ENCODE measurements at regions not wholly inside any gene's neighbourhood (a gene's known extent, or its start where the extent isn't known, plus 50 kb on each side); places are given as distances from the start of the nearest gene placed in this dataset.

- Histone ChIP-seq H3K36me3 (no peaks in the 10 kb centered on the region), H3K27me3 (no peaks in the 10 kb centered on the region), H3K4me1 (no peaks in the 10 kb centered on the region), H3K9me3 (no peaks in the 10 kb centered on the region), H3K4me3 (no peak overlapping the region), H3K27ac (no peak overlapping the region)
- TF ChIP-seq POLR2AphosphoS5 (IDR thresholded peaks at IDR 0.05) (no peak), CTCF (IDR thresholded peaks at IDR 0.05) (no peak), POLR2A (IDR thresholded peaks at IDR 0.05) (no peak)
- DNase-seq (ENCODE audit: low spot score in 2 of 2): no peak
- intact Hi-C loops (cut with DNase I; ENCODE audit: low total_unique reads): no loop called here
These were observed 89.8 kb upstream of the TLE4 start for GRCh38 chr9:79481846-79482477.

DNA sequence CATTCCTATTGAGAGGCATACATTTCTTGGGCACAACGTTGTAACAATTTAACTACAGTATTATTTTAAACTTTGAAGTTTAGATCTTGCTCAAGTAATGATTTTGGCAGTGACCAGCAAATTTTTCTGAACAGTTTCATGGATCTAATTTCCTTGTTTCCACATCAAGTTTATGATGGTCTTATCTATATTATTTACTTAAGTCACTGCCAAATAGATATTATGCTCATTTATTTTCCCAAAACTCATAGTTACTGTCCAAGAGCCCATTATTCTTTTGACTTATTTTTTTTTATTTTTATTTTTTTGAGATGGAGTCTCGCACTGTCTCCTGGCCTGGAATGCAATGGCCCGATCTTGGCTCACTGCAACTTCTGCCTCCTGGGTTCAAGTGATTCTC lies 86.5 kb upstream of the TLE4 start:
- DNase-seq (ENCODE audit: low spot score in 2 of 2): no peak
- Histone ChIP-seq H3K27me3 (no peaks in the 10 kb centered on the region), H3K4me3 (no peak overlapping the region), H3K4me1 (no peaks in the 10 kb centered on the region), H3K9me3 (no peaks in the 10 kb centered on the region), H3K27ac (no peak overlapping the region), H3K36me3 (no peaks in the 10 kb centered on the region)
- intact Hi-C loops (cut with DNase I; ENCODE audit: low total_unique reads): no loop called here
- TF ChIP-seq POLR2AphosphoS5 (IDR thresholded peaks at IDR 0.05) (no peak), CTCF (IDR thresholded peaks at IDR 0.05) (no peak), POLR2A (IDR thresholded peaks at IDR 0.05) (no peak)

DNA sequence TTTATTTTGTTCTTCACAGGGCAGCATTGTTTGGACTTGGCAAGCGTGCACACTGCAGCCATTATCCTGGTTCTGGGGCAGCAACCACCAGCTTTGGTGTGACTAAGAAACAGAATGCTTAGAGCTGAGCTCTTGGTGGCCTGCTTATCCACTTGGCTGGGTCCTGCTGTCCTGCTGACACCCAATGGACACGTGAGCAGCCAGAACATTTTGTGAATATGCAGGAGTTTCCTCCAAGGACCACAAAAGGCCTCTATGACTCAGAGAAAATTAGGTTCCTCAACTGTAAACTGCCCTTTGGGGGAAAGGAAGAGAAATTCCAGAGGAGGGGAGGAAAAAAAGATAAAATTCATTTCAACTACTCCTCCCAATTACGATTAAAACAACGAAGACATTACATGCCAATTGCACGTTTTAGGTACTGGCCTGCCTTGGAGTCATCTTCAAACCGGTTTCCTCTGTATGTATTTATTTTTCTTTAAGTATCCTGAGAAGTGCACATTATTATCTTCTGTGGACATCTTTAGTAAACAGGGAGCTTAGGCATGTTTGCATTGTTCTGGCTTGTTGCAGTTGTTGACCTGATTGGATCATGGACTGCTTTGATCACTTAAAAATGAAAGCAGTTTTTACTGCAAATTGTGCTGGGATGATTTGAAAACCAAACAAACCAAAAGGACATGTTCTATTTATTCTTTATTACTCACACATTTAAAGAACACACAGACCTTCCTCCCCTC lies 82.3 kb upstream of the TLE4 start:
- intact Hi-C loops (cut with DNase I; ENCODE audit: low total_unique reads): no loop called here
- TF ChIP-seq POLR2AphosphoS5 (IDR thresholded peaks at IDR 0.05) (no peak), POLR2A (IDR thresholded peaks at IDR 0.05) (no peak), CTCF (IDR thresholded peaks at IDR 0.05) (no peak)
- DNase-seq (ENCODE audit: low spot score in 2 of 2): peak in 1 of 2 donors; percentile 38

GRCh38 chr9:79490657-79491248 lies 81.0 kb upstream of the TLE4 start:
- DNase-seq (ENCODE audit: low spot score in 2 of 2): no peak
- Histone ChIP-seq H3K27me3 (no peaks in the 10 kb centered on the region), H3K4me3 (no peak overlapping the region), H3K27ac (no peak overlapping the region), H3K4me1 (no peaks in the 10 kb centered on the region), H3K36me3 (no peaks in the 10 kb centered on the region), H3K9me3 (peaks cover 0 to 12% of the 10 kb centered on the region in 2 donors)
- intact Hi-C loops (cut with DNase I; ENCODE audit: low total_unique reads): no loop called here
- TF ChIP-seq POLR2AphosphoS5 (IDR thresholded peaks at IDR 0.05) (no peak), CTCF (IDR thresholded peaks at IDR 0.05) (no peak), POLR2A (IDR thresholded peaks at IDR 0.05) (no peak)

More for the DNA sequence above, 82.3 kb upstream of the TLE4 start:
- Histone ChIP-seq H3K36me3 (no peaks in the 10 kb centered on the region), H3K4me3 (no peak overlapping the region), H3K27ac (no peak overlapping the region), H3K4me1 (no peaks in the 10 kb centered on the region), H3K27me3 (no peaks in the 10 kb centered on the region), H3K9me3 (peaks cover 0 to 12% of the 10 kb centered on the region in 2 donors)

Measured in breast epithelium (tissue), 4 donors.